Cardiac muscle cell (in vitro differentiated cells and primary cell): ENCODE measurements at regions not wholly inside any gene's neighbourhood (a gene's known extent, or its start where the extent isn't known, plus 50 kb on each side); places are given as distances from the start of the nearest gene placed in this dataset.
A peak's percentile ranks its signal among the peaks of the same experiment; 100 is the strongest.

Experiments used
- DNase-seq, 2 donors: peaks; one replicate each; pipeline versions ENCODE4 v3.0.0 to v3.0.0-alpha.2; 2010 to 2017; ENCODE audit warnings: low read depth in 1 of 2, low spot score in 1 of 2
- H3K27ac ChIP-seq: fragments of 200-600 bp; sonication (generic); 2 replicates; pipeline ENCODE4 v1.5.1; 2016
- H3K27me3 ChIP-seq: fragments of 200-600 bp; sonication (generic); 2 replicates; pipeline ENCODE4 v1.6.0; 2016; ENCODE audit warnings: control low read depth
- H3K36me3 ChIP-seq: fragments of 200-600 bp; sonication (generic); 2 replicates; pipeline ENCODE4 v1.5.1; 2016; ENCODE audit warnings: control low read depth
- H3K4me1 ChIP-seq: fragments of 200-600 bp; sonication (generic); 2 replicates; pipeline ENCODE4 v1.8.1; 2017; ENCODE audit warnings: low read depth, mild to moderate bottlenecking, mixed run types
- H3K4me3 ChIP-seq: fragments of 200-600 bp; sonication (generic); 2 replicates; pipeline ENCODE4 v1.5.1; 2016; ENCODE audit warnings: mild to moderate bottlenecking
- H3K9me3 ChIP-seq: fragments of 200-600 bp; sonication (generic); 2 replicates; pipeline ENCODE4 v1.5.1; 2017; ENCODE audit warnings: low read depth, mild to moderate bottlenecking, control low read depth
- TF ChIP-seq, protein P1 (sequence below): IDR thresholded peaks from 2 replicates; pipeline ENCODE4 v1.5.1; 2012; ENCODE audit warnings: low read depth, mild to moderate bottlenecking, low read length

DNA sequence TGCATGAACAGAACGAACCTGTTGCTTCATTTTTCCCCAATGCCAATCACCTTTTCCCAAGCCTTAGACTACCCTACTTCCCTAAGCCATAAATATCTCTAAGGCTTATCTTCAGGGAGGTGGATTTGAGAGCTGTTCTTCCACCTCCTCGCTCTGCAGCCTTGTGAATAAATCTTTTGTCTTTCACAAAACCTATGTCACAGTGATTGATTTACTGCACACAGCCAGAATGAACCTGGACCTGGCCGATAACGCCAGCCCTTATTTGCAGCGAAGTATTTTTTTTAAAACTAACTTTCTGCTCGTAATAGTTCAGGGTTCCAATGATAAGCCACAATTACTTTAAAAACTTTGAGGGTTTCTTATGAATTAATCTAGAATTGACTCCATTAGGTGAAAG lies 632.6 kb downstream of the PTPRU start:
- no peak for DNase-seq
- Histone ChIP-seq H3K4me3 (no peak overlapping the region), H3K9me3 (no peaks in the 10 kb centered on the region), H3K27me3 (no peaks in the 10 kb centered on the region), H3K4me1 (peaks cover 11% of the 10 kb centered on the region), H3K36me3 (no peaks in the 10 kb centered on the region), H3K27ac (no peak overlapping the region)
- TF ChIP-seq, protein P1, sequence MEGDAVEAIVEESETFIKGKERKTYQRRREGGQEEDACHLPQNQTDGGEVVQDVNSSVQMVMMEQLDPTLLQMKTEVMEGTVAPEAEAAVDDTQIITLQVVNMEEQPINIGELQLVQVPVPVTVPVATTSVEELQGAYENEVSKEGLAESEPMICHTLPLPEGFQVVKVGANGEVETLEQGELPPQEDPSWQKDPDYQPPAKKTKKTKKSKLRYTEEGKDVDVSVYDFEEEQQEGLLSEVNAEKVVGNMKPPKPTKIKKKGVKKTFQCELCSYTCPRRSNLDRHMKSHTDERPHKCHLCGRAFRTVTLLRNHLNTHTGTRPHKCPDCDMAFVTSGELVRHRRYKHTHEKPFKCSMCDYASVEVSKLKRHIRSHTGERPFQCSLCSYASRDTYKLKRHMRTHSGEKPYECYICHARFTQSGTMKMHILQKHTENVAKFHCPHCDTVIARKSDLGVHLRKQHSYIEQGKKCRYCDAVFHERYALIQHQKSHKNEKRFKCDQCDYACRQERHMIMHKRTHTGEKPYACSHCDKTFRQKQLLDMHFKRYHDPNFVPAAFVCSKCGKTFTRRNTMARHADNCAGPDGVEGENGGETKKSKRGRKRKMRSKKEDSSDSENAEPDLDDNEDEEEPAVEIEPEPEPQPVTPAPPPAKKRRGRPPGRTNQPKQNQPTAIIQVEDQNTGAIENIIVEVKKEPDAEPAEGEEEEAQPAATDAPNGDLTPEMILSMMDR, result no peak

DNA sequence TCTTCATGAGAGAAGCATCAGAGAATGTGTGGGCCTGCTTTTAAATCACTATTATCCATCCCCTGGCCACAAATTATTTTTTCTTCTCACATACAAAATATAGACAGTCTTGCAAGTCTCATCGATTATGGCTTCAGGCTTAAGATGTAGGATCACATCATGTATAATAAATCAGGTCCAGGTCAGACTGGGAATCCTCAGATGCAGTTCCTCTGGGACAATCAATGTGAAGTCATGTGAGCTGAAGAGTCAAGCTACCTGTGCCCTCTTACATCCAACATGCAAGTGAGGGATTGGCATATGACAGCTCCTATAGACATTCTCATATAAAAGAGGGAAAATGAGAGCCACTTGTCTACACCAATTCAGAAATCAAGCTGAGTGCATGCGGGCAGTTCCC lies 631.8 kb downstream of the PTPRU start:
- TF ChIP-seq, protein P1, result no peak

DNA sequence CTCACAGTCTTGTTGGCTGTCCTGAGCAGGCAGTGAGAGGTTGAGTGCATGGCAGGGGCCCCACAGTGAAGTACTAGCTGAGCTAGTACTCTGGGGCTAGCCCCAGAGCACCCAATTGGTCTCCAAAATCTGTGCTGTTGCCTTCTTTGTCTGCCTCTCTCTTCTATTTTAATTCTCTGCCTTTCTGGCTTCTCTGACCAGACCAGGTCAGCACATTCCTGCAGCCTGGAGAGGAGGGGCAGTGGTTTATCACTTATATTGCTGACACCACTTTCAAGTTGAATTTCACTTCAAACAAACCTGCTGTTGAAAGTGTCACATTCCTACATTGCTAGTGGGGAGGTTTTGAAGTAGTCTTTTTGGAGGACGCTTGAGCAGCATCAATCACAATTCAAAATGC lies 628.7 kb downstream of the PTPRU start:
- H3K4me3 ChIP-seq, result no peak overlapping the region
- peak overlapping the region; percentile 44 for H3K27ac ChIP-seq
- DNase-seq, result peak in 1 of 2 donors; percentile 64
- peaks cover 11% of the 10 kb centered on the region for H3K4me1 ChIP-seq
- no peaks in the 10 kb centered on the region for H3K9me3 ChIP-seq
- TF ChIP-seq, protein P1, result no peak
- H3K36me3 ChIP-seq, result no peaks in the 10 kb centered on the region
- no peaks in the 10 kb centered on the region for H3K27me3 ChIP-seq

More for the DNA sequence above, 631.8 kb downstream of the PTPRU start:
- H3K27me3 ChIP-seq, result no peaks in the 10 kb centered on the region
- H3K4me1 ChIP-seq, result peaks cover 11% of the 10 kb centered on the region
- no peak overlapping the region for H3K4me3 ChIP-seq
- no peaks in the 10 kb centered on the region for H3K36me3 ChIP-seq
- no peaks in the 10 kb centered on the region for H3K9me3 ChIP-seq
- H3K27ac ChIP-seq, result no peak overlapping the region
- no peak for DNase-seq

DNA sequence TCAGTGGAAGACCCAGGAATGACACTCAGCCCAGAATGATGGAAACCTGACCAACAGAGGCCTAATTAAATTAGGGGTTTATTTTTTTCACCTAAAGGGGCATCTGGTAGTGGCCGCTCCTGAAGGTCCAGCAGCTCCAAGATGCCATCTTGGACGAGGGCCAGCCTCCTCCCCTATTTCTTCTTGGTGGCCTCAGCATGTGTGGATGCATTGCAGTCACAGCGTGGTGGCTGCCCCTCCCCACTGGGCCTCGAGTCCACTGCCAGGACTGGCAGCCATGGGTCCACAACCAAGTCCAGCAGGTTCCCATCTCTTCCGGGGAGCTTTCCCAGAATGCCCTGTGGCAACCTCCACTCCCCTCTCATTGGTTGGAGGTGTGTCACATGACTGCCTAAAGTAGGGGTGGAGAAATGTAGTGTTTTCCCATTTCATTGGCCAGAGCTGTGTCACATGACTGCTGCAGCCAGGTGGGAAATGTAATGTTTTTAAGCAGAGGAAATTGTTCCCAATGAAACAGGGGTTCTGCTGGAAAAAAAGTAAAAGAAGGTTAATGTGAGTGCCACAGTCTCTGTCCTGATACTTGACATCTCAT lies 628.2 kb downstream of the PTPRU start:
- Histone ChIP-seq H3K27ac (peak overlapping the region; percentile 44), H3K4me1 (peaks cover 11% of the 10 kb centered on the region), H3K4me3 (no peak overlapping the region), H3K36me3 (no peaks in the 10 kb centered on the region), H3K9me3 (no peaks in the 10 kb centered on the region), H3K27me3 (no peaks in the 10 kb centered on the region)
- TF ChIP-seq, protein P1, result no peak
- no peak for DNase-seq

DNA sequence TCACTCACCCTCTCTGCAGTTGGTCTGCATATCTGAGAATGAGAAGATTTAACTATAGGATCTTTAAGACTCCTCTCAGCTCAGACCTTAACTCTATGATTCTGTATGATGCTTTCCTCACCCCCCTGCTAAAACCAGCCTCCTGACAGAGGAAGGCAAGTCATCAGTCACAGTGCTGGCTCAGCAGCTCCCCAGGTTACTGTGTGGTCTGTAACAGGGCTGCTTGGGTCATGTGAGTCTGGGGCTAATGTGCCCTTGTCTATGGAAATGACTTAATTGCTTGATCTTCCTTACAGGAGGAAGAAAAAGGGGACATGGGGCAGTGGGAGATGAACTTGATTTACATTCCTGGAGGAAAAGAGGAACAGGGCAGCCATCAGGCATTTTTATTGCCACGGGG lies 625.6 kb downstream of the PTPRU start:
- H3K36me3 ChIP-seq, result no peaks in the 10 kb centered on the region
- H3K4me3 ChIP-seq, result no peak overlapping the region
- H3K9me3 ChIP-seq, result no peaks in the 10 kb centered on the region
- no peak for DNase-seq
- peaks cover 11% of the 10 kb centered on the region for H3K4me1 ChIP-seq
- TF ChIP-seq, protein P1, result no peak
- no peaks in the 10 kb centered on the region for H3K27me3 ChIP-seq
- no peak overlapping the region for H3K27ac ChIP-seq
